ENCODE measurements at regions not wholly inside any gene's neighbourhood (a gene's known extent, or its start where the extent isn't known, plus 50 kb on each side); places are given as distances from the start of the nearest gene placed in this dataset.

DNA sequence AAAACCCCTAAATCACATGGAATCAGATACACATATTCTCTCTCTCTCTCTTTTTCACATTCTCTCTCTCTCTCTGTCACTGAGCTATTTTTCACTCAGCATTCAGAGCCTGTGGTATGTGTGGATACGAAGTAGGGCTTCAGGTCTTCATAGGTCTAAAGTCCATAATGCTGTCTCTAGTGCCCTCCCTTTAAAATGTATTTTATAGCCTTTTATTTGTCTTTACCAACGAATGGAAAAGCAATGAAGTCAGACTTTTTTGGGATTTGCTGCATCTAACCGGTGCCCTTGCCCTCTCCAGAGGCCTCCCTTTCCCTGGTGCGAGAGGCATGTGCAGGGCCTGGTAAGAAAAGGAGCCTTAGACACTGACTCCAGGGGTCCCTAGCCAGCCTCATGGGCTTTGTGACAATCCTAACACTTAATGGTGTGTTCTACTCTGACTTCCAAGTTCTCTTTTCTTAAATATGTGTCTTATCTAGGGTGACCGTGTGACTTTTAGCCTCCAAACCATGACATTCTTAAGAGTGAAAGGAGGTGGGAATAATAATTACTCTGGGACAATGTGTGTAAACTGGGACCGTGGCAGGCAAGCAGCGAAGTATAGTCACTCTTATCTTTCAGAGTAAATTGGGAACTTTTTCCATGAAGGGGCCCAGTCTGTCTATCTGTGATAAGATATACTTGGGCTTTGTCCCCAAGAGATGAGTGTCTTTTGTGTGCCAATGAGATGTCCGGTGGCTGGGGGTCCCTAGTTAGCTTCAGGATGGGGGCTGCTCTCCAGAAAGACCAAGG is 101.1 kb downstream of the B3GNT2 start:
- DNase-seq, result no peak

GRCh38 chr2:62296034-62296831 is 100.3 kb downstream of the B3GNT2 start:
- DNase-seq, result no peak

DNA sequence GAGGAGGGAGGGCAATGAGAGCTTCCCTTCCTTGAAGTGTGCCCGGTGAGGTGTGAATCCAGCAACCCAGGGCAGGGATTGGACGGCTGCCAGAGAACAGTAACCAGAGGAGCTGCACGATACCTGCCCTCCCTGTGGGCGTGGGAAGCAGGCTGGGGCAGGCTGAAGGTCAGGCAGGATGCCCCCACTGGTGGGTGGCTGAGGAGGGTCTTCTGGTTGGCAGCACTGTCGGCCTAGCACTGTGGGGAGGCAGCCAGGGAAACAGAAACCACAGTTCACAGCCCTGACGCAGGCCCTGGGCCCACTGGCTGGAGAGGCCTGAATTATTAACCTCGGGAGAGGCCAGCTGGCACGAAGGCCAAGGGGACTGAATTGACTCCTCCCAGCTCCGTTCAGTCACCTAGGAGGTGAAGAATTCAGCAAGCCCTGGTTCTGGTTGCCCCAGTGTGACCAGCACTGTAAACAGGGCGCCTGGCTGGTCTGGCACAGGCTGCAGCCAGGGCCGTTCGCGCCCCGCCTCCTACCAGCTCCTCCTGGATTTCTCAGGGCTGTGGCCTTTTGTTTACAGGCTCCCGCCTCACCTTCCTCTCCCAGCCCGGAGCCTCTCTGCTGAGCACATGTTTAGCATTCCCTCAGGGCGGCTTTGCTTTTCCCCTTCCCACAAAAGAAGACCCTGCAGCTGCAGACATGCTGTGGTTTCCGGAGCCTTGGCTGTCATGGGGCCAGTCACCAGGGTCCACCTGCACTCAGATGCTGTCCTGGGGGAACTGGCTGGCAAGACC is 97.8 kb downstream of the B3GNT2 start:
- peak; percentile 60 for DNase-seq

- DNase-seq, result no peak
These were observed 97.2 kb downstream of the B3GNT2 start for GRCh38 chr2:62293151-62293489.

GRCh38 chr2:62292190-62292589 is 96.3 kb downstream of the B3GNT2 start:
- no peak for DNase-seq

- no peak for DNase-seq
These were observed 95.7 kb downstream of the B3GNT2 start for GRCh38 chr2:62291517-62292137.

GRCh38 chr2:62291052-62291451 is 95.1 kb downstream of the B3GNT2 start:
- no peak for DNase-seq

DNA sequence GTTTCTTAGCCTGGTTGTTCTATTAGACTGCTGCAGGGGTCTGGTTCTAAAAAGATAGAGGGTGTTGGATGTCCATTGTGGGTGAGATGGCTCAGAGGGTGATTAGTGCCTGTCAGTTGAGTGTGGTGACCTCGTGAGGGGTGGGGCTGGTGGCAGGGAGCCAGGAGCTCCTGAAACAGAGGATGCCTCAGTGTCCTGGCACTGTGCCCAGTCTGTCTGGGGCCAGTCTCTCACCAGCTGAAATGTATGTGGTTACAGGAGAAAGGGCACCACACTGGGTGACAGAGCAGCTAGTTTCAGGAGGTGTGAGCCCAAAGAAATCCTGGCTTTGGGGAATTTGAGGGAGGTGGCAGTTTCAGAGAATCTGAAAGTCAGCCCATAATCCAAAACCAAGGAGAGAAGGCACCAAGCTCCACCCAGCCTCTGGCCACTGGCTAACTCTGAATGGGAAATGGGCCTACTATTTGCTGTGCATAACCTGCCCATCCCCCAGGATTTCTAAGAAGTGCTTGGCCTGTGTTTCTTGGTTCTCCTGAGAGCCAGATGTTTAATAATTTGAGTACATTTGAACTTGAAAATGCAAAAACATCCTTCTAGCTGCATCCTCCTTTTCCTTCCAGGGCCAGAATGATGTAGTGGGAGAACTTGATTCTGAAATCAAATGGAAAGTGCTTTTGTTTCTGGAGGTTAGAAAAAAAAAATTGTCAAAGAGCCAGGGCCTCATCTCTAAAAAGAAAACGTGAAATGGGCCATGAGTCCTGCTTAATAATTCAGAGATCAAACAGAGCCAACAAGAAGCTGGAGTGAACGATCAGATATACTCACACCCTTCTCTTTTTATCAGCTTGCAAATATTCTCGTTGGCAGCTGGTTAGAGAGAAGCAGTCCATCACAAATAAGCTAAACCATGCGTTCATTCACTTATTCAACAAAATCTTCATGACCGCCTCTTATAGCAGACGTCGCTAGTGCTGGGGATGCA is 92.3 kb downstream of the B3GNT2 start:
- DNase-seq, result peak; percentile 92

- no peak for DNase-seq
These were observed 91.4 kb downstream of the B3GNT2 start for GRCh38 chr2:62287282-62287681.

- DNase-seq, result no peak
These were observed 90.3 kb downstream of the B3GNT2 start for GRCh38 chr2:62286089-62286785.

- DNase-seq, result no peak
These were observed 89.1 kb downstream of the B3GNT2 start for GRCh38 chr2:62284980-62285379.

GRCh38 chr2:62284471-62284870 is 88.6 kb downstream of the B3GNT2 start:
- no peak for DNase-seq

DNA sequence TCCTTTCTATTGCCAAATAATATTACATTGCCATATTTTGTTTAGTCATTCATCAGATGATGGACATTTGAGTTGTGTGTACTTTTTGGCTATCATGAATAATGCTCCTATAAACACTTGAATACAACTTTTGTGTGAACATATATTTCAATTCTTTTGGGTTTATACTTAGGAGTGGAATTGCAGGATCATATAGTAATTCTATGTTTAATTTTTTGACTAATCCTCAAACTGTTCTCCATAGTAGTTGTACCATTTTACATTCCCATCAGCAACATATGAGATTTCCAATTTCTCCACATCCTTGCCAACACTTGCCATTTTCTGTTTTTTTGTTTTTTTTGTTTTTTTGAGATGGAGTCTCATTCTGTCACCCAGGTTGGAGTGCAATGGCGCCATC is 87.2 kb downstream of the B3GNT2 start:
- no peak for DNase-seq

- no peak for DNase-seq
These were observed 85.7 kb downstream of the B3GNT2 start for GRCh38 chr2:62281663-62282062.

DNA sequence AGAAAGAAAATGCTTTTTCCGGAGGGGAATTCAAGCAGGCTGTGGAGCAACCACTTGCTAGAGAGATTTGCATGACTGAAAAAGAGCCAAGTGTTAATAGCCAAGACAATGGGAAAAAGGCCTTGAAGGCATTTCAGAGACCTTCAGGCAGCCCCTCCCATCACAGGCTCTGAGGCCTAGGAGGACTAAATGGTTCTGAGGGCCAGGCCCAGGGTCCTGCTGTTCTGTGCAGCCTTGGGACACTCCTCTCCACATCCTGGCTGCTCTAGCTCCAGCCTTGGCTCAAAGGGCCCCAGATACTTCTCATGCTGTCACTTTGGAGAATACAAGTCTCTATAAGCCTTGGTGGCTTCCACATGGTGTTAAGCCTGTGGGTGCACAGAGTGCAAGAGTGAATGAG is 81.8 kb downstream of the B3GNT2 start:
- no peak for DNase-seq
